HG03060 (cell line): ENCODE measurements at regions not wholly inside any gene's neighbourhood (a gene's known extent, or its start where the extent isn't known, plus 50 kb on each side); places are given as distances from the start of the nearest gene placed in this dataset.

Experiments
- ATAC-seq: cut with Tn5 transposase; IDR thresholded peaks from one replicate; pipeline ENCODE4 v1.9.1; 2021; ENCODE audit warnings: low read depth, moderate number of reproducible peaks; ENCODE audit not compliant: unreplicated experiment

- ATAC-seq = no peak
Observed at GRCh38 chr6:127032971-127033370, 85.5 kb upstream of the RSPO3 start.

GRCh38 chr6:127051571-127052260 is 66.8 kb upstream of the RSPO3 start:
- ATAC-seq = no peak

GRCh38 chr6:127053032-127053874 is 65.2 kb upstream of the RSPO3 start:
- ATAC-seq = no peak

- ATAC-seq = no peak
Observed at GRCh38 chr6:127053875-127054235, 64.6 kb upstream of the RSPO3 start.

- ATAC-seq = no peak
Observed at GRCh38 chr6:127058027-127058426, 60.4 kb upstream of the RSPO3 start.

GRCh38 chr6:127058936-127059335 is 59.5 kb upstream of the RSPO3 start:
- no peak for ATAC-seq
